ENCODE measurements at regions not wholly inside any gene's neighbourhood (a gene's known extent, or its start where the extent isn't known, plus 50 kb on each side); places are given as distances from the start of the nearest gene placed in this dataset.
"Not testable (repeated sequence)": the region's sequence is repeated elsewhere in the genome, so short reads cannot be mapped to it uniquely, and the experiment has no call there.

DNA sequence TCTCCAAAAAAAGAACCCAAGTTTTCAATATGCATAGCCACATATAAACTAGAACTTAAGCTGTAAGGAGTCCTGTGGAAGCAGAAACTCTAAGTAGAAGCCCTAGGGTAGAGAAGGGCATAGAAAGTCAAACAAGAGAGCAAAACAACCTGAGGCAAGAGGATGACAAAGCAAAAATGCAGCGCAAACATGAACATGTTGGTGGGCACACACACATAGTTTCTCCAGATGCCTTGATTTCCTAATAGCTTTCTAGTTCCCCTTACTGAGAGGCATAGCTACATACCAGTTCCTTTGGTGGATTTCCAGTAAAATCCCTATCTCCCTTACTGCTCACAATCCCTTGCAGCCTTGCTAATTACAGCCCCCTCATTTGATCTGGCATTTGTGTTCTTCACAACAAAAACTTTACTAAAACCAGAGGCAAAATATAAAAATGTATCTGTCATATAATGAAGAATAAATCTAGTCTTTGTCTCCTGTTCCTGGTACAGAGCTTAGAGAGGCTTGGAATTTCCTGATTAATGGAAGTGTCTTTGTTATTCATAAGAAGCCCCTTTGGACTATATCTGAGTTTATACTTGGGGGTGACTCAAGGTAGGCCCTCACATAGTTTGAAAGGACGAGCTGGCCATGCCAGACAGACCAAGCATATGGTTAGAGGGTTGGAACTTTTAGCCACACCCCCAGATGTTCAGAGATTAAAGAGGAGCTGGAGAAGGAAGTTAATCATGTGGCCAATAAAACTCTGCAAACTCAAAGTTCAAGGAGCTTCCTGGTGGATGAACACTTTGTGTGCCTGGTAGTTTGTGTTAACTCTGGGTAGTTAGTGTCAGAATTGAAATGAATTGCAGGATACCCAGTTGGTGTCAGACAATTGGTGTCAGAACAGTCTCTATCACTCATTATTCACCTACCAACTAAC, 52.7 kb upstream of the ZCCHC13 start:
- DNase-seq: no peak

DNA sequence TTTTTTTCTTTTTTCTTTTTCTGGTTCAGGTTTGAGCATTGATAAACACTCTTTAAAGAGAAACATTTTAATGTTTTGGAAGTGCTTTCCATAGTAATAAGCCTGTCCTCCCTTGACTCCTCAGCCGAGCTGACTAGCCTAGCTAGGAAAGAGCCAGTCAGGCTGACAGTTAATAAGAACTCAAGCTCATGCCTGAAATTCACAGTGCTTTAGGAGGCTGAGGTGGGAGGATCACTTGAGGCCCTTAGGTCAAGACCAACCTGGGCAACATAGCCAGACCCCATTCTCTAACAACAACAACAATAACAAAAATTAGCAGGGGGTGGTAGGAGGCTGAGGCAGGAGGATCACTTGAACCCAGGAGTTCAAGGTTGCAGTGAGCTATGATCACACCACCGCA, 53.4 kb upstream of the ZCCHC13 start:
- DNase-seq: no peak

DNA sequence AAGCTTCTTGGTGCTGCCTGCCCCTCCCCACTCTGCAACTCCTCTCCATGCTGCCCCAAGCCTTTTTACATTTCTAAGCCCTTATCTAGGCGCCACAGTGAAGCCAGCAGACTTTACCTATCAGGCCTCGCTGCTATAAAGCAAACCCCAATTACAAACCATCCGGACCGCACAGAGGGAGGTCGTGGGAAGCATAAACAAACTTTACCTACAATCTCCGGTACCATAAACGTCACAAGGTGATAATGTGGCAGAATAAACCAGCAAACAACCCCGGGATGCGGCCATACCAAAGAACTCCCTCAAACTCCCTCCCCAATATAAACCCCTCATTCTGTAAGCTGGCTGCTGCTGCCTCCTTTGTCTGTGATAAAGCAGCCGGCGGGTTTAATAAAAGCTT, 54.0 kb upstream of the ZCCHC13 start:
- DNase-seq: no peak

DNA sequence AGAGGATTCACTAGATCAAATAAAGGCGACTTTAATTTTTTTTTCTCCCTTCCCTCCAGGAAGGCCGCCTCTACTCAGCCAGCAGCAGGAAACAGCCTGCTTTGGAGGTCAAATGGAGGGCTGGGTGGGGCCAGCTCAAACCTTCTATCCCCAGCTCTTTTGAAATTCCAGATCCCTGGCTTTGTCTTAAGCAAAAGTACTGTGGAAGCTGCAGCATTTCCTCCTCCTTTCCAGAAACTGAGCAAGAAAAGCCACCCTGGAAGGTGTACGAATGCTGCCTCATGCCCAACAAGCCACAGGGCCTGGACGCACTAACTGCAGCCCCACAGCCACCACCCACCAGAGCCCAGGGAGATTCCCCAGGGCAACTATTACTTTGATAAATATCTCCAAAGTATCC, 55.1 kb upstream of the ZCCHC13 start:
- no peak for DNase-seq

DNA sequence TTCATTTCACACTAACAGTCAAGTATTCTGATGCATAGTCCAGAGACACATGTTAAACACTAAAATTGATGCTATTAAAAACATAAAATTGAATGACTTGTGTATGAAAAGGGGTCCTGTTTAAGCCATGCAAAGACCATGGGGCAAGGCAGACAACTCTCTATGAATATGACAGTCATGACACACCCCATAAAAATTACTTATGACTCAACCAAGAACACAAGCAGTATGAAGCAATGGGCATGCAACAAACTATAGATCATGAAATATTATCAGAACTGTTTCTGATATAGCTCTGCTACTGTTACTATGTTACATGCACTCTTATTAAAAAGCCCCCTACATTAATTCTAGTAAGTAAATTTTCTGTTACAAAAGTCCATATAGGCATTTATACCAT, 57.5 kb upstream of the ZCCHC13 start:
- DNase-seq: no peak

DNA sequence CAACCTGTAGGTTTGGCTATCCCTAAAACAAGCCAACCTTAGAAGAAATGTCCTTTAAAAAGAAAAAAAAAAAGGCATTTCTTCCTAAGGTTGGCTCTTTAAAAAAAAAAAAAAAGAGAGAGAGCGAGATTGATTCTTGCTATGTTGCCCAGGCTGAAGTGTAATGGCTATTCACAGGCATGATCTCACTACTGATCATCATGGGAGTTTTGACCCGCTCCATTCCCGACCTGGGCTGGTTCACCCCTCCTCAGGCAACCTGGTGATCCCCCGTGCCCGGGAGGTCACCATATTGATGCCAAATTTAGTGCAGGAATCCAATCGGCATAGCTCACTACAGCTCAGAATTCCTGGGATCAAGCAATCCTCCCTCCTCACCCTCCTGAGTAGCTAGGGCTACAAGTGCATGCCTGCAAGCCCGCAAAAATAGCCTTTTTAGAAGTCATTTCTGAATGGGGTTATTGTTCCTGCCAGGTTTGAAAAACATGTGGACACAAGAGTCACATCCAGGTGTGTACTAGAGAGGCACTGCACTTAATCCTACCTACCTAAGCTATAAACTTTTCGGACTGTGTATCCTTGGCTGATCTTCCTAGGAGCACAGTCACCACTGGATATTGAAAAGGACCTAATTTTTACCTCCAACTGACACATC, 61.4 kb upstream of the ZCCHC13 start:
- no peak for DNase-seq

DNA sequence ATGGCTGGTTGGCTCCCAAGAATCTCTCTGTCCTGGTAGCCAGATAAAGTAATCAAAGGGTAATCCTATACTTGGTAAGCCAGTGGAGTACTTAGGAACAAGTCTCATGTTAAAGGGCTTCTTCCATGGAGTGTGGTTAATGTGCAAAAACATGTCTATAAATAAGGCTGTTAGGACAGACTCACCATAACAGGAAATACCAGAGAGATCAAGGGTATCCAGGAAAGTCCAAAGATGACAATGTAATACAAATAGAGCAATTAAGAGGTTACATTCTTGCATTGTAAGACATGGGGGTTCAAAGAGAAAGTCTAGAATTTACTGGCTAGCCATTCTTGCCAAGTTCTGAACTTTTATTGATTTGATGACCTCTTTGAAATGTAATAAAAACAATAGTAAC, 61.9 kb upstream of the ZCCHC13 start:
- DNase-seq: no peak

DNA sequence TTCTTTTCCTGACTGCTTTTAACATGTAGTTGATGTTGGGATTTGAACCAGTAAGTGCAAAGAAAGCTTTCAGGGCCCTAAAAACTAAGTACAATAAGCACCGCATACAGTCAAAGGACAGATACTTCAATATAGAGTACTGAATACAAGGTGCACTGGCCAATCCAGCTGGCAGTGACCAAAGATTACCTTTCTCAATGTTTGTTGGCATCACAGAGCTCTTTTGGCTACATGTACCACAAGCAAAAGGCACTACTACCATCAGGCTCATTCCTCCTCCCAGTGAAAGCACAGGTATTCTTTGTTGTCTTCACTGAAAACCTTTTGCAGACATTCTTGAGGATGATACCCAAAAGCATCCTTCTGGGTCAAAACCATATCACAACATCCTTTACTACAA, 65.2 kb upstream of the ZCCHC13 start:
- no peak for DNase-seq

DNA sequence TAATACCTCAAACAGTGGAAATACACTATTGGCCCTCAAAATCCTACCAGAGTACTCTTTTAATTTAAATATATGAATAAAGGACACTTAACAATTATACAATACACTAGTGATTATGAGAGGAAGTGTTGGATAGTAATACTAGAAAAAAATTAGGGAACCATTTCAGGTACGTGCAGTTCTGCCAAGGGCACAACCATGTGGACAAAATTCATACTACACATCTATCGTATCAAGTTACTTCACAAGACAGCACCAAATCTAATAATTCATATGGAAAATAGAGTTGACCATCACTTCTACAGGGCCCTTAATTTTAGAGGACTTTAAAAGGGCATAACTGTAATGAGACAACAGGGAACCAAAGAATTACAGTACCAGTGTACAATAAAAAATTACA, 69.2 kb upstream of the ZCCHC13 start:
- no peak for DNase-seq

DNA sequence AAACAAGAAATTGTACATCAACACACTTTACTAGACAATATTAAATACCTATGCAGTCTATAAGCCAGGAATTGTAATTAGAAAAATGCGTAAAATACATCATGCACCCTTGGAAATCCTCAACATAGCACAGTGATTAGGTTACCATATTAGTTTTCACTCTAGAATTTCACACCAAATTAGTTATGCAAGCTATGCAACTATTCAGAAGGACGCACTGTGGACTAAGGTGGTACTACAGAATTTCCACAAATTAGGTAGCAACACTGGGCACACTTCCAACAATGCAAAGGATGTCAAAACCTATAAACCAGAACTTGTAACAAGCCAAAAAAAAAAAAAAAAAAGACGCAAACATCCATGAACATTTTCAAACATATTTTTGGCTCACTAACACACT, 71.1 kb upstream of the ZCCHC13 start:
- no peak for DNase-seq

DNA sequence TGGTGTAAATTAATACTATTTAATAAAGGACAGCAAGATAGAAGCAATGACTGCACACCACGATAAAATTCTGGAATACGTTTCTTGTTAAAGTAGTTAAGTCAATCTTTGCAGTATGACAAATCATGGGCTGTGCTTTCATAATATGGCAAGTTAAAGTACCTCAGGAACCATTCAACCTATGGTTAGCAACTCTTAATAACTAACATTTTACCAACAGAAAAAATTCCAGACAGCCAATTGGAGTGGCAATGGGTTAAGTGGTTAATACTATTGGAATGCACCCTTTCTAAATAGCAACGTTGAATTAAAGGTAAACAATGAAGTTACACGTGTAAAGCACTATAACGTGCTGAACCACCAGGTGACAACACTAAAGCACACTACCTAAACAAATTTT, 72.4 kb upstream of the ZCCHC13 start:
- DNase-seq: no peak

DNA sequence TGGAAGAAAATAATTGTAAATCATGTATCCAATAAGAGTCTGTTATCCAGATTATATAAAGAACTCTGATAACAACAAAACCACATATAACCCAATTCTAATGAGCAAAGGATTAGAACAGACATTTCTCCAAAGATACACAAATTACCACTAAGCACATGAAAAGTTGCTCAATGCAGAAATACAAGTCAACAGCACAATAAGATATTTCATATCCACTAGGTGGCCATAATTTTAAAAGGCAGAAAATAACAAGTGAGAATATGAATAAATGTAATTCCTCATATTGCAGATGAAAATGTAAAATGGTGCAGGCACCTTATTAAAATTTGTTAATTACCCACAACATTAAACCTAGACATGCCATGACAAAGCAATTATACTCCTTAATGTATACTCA, 73.9 kb upstream of the ZCCHC13 start:
- no peak for DNase-seq

DNA sequence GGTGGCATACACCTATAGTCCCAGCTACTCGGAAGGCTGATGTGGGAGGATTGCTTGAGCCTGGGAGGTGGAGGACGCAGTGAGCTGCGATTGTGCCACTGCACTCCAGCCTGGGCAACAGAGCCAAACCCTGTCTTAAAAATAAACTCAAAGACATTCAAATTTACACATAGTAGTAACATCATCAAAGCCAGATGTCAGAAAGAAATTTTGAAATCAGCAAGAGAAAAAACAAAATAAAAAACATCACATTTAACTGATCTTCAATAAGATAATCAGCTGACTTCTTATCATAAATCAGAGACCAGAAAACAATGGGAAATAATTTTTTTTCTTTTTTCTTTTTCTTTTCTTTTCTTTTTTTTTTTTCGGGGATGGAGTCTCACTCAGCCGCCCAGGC, 78.9 kb upstream of the ZCCHC13 start:
- DNase-seq: no peak

DNA sequence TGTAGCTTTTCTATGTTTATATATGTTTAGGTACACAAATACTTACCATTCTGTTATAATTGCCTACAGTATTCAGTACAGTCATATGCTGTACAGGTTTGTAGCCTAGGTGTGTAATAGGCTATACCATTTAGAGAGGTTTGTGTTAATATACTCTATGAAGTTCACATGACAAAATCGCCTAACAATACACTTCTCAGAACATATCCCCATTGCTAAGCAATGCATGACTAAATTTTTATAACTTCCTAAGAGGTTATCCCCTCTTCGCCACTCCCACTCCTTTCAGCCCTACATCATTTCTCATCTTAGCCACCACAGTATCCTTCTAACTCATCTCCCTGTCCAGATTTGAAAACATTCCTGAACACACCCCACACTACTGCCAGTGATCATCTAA, 83.7 kb upstream of the ZCCHC13 start:
- no peak for DNase-seq

DNA sequence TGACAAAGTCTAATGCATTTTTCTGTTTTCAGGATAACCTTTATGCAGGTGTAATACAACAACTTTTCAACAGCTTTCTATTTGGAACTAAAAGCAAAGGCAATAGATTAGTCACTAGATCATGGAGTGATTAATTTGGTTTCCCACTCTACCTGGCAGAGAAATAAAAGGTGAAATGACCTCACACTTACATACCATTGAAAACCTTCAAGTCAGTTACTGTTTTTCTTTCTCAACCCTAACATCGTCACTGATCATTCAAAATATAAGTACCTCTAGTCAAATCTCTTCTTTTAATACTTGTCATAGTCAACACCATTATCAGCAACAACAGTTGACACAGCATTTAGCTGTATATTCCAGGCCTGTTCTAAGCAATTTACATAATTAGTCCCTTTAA, 85.1 kb upstream of the ZCCHC13 start:
- DNase-seq: no peak

DNA sequence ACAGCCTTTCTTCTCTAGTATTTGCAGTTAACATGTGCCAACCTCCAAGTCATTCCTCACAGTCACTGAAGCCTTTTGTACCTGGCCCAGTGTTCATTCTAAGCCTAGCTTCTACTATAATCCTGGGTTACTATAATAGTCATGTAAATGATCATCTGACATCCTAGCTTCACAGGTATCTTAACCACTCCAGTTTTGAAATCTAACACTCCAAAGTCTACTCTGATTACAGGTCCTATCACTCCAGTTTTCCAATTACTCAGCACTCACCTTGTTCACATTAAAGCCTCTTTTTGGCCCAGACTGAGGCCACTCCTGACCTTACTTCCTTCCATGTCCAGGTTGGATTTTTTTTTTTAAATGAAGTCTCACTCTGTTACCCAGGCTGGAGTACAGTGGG, 87.6 kb upstream of the ZCCHC13 start:
- no peak for DNase-seq

DNA sequence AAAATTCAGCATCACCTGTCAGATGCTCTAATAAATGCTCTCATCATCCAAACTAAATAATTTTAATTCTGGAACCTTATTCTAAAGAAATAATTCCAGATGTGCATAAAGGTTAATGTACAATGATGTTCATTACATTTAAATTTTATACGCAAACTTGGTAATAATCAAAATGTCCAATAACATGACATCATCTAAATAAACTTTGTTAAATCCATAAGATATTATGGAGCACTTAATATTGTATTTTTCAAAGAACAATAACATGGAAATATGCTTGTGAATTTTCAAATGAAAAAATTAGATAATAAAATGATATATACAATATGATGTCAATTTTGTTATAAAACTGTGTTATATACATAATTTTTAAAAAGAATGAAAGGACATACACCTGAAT, 92.1 kb upstream of the ZCCHC13 start:
- DNase-seq: no peak

DNA sequence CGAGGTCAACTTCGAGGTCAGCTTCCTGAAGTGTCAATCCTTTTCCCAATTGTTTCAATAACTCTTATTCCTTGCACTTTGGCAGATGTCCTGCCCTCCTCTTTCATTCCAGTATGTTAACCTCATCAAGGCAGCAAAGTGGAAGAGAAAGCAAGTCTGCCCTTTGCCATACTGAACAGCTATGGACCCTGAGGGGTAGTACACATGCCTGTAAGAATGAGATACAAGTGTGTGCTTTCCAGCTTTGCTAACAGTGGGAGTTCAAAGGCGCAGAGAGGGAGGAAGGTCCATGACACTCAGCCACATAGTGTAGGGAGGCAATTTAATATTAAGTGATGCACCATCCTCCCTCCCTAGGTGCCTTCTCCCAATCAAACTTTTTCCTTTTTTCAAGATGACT, 96.4 kb upstream of the ZCCHC13 start:
- no peak for DNase-seq

DNA sequence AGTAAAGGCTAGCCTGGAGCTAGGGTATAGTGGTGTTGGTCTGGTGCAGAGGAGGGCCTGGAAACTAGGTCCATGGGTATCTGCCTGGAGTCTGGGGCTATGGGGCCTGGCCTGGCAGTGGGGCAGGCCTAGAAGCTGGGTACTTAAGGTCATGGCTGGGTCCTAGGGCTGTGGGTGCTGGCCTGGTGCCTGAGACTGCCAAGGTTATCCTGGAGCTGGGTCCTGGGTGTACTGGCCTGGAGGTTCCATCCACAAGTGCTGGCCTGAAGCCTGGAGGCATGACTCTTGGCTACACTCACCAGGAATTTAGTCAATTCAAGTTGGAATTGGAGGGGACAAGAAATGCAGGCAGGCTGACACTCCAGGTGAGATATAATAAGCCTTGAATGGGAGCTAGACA, 108.4 kb upstream of the ZCCHC13 start:
- DNase-seq: no peak

DNA sequence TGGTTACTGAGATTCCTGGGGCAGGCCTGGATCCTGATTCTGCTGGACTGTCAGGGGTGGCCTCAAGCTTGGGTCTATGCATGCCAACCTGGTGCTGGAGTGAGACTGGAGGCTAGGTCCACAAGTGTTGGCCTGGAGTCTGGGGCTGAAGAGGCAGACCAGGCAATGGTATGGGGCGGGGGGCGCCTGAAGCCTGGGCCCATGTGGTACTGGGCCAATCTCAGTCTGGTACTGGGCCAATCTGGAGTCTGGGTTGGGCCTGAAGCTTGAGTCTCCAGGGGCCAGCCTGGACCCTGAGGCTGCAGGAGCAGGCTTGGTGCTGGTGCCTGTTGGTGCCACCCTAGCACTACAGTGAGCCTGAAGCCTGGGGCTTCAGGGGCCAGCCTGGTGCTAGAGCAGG, 108.9 kb upstream of the ZCCHC13 start:
- no peak for DNase-seq

DNA sequence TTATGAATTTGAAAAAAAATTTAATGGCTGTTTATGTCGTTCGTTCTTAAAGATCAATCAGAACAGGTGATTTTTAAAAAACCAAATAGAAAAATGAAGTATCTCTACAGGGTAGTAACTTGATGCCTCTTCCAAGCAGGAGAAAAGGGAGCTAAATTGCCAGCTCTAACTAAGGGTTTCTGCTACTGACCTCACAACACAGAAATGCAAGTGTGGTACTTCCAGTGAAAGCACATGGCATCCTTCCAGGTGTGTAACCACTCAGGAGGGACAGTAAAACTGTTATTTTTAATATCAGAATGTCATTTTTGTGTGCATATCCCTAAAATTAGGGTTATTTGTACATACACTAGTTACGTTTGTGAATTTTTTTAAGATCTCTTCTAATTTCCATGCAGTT, 116.8 kb upstream of the ZCCHC13 start:
- DNase-seq: no peak

DNA sequence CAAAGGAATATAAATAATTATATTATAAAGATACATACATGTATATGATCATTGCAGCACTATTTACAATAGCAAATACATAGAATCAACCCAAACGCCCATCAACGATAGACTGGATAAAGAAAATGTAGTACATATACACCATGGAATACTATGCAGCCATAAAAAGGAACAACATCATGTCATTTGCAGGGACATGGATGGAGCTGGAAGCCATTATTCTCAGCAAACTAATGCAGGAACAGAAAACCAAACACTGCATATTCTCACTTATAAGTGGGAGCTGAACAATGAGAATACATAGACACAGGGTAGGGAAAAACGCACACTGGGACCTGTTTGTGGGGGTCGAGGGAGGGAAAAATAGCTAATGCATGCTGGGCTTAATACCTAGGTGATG, 120.9 kb upstream of the ZCCHC13 start:
- DNase-seq: not testable (repeated sequence)

DNA sequence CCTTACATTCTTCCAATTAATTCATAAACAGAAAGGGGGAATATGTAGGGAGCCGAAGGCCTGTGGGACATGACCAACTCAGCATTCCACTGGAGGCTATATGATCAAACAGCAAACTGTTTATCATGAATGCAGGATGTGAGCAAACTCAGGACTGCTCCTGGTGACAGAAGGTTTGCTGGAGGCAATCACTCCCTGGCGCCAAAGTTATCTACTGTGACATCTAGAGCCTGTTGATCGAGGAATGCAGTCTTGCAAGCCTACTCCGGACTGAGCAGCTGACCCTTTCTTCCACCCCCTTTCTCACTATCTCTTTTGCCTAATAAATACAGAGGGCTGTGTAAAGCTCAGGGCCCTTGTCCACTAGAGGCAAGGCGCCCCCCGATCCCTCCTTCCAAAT, 122.0 kb upstream of the ZCCHC13 start:
- not testable (repeated sequence) for DNase-seq

DNA sequence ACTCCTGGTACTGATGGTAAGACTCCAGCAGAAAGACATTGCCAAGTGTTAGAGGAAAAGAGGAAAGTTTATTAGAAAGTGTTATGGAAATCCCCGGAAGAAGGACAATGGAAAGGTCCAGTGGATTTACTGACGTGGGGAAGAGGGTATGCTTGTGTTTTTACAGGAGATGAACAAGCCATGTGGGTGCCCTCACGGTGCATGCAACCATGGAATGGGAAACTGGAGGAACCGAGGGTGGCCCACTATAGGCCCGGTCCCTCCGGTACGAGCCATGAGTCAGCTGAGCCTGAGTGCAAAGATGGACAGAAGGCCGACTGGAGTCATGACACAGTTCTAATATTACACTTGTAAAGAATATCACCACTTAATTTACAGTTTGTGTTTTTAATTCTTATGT, 123.3 kb upstream of the ZCCHC13 start:
- no peak for DNase-seq

DNA sequence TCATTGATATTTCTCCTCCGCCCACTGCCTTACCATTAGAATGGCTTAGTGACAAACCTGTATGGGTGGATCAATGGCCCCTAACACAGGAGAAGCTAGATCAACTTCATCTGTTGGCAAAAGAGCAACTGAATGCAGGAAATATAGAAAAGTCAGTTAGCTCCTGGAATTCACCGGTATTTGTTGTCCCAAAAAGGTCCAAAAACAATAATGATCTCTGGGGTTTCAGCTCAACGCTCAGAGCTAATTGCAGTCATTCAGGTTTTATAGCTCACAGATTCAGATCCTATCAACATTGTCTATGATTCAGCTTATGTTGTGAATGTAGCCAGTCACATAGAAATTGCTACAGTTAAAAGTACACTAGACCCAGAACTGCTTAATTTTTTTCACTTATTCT, 124.0 kb upstream of the ZCCHC13 start:
- DNase-seq: no peak
